ENCODE measurements at regions not wholly inside any gene's neighbourhood (a gene's known extent, or its start where the extent isn't known, plus 50 kb on each side); places are given as distances from the start of the nearest gene placed in this dataset.

DNA sequence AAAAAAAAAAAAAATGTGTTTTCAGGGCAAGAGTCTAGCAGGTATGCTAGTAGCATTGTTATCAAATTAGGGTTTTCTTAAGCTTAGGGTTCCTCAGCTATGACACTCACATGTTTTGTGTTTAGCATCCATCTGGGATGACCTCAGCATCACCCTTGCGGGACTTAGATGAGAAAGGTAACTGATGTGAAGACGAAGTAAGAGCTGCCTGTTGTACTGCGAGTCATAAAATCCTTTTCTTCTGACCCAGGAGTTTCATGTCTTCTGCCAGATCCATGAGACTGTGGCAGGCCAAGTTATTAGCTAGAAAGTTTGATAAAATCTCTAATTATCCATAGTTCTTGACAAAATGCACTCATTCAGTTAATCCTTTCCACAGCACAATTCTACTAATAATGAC, 1251.1 kb downstream of the AMY1C start:
- Histone ChIP-seq H3K9ac (ENCODE audit: low read length) (no peak overlapping the region), H3K9me3 (ENCODE audit: insufficient read depth, low read length) (no peaks in the 10 kb centered on the region), H3K36me3 (replicated peaks; ENCODE audit: low read depth, low read length) (no peaks in the 10 kb centered on the region), H3K4me3 (ENCODE audit: low read length) (no peak overlapping the region), H4K20me1 (ENCODE audit: insufficient read depth, low read length) (no peaks in the 10 kb centered on the region), H3K4me1 (ENCODE audit: low read length) (no peaks in the 10 kb centered on the region), H3K27me3 (ENCODE audit: low read depth, low read length) (no peaks in the 10 kb centered on the region), H2AFZ (ENCODE audit: low read depth, low read length) (no peak overlapping the region), H3K4me2 (ENCODE audit: low read length) (no peak overlapping the region), H3K79me2 (ENCODE audit: low read length) (no peaks in the 10 kb centered on the region), H3K27ac (ENCODE audit: low read length) (no peak overlapping the region)
- TF ChIP-seq EZH2phosphoT487 (IDR thresholded peaks at IDR 0.05; ENCODE audit: low read depth): no peak
- TF ChIP-seq, protein P1, sequence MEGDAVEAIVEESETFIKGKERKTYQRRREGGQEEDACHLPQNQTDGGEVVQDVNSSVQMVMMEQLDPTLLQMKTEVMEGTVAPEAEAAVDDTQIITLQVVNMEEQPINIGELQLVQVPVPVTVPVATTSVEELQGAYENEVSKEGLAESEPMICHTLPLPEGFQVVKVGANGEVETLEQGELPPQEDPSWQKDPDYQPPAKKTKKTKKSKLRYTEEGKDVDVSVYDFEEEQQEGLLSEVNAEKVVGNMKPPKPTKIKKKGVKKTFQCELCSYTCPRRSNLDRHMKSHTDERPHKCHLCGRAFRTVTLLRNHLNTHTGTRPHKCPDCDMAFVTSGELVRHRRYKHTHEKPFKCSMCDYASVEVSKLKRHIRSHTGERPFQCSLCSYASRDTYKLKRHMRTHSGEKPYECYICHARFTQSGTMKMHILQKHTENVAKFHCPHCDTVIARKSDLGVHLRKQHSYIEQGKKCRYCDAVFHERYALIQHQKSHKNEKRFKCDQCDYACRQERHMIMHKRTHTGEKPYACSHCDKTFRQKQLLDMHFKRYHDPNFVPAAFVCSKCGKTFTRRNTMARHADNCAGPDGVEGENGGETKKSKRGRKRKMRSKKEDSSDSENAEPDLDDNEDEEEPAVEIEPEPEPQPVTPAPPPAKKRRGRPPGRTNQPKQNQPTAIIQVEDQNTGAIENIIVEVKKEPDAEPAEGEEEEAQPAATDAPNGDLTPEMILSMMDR (IDR thresholded peaks at IDR 0.05; ENCODE audit: low read depth, low read length): no peak

GRCh38 chr1:105004515-105004914, 1254.8 kb downstream of the AMY1C start:
- Histone ChIP-seq H3K4me2 (ENCODE audit: low read length) (no peak overlapping the region), H3K79me2 (ENCODE audit: low read length) (no peaks in the 10 kb centered on the region), H3K27me3 (ENCODE audit: low read depth, low read length) (no peaks in the 10 kb centered on the region), H3K27ac (ENCODE audit: low read length) (no peak overlapping the region), H3K4me3 (ENCODE audit: low read length) (no peak overlapping the region), H3K4me1 (ENCODE audit: low read length) (no peaks in the 10 kb centered on the region), H4K20me1 (ENCODE audit: insufficient read depth, low read length) (no peaks in the 10 kb centered on the region), H2AFZ (ENCODE audit: low read depth, low read length) (no peak overlapping the region), H3K9me3 (ENCODE audit: insufficient read depth, low read length) (no peaks in the 10 kb centered on the region), H3K36me3 (replicated peaks; ENCODE audit: low read depth, low read length) (no peaks in the 10 kb centered on the region), H3K9ac (ENCODE audit: low read length) (no peak overlapping the region)
- TF ChIP-seq, protein P1 (IDR thresholded peaks at IDR 0.05; ENCODE audit: low read depth, low read length): no peak
- no peak for TF ChIP-seq EZH2phosphoT487 (IDR thresholded peaks at IDR 0.05; ENCODE audit: low read depth)

- no peaks in the 10 kb centered on the region for H3K36me3 ChIP-seq (replicated peaks; ENCODE audit: low read depth, low read length)
- H3K27me3 ChIP-seq (ENCODE audit: low read depth, low read length): no peaks in the 10 kb centered on the region
- H3K27ac ChIP-seq (ENCODE audit: low read length): no peak overlapping the region
- H3K4me3 ChIP-seq (ENCODE audit: low read length): no peak overlapping the region
- no peak overlapping the region for H3K4me2 ChIP-seq (ENCODE audit: low read length)
- H3K79me2 ChIP-seq (ENCODE audit: low read length): no peaks in the 10 kb centered on the region
- no peaks in the 10 kb centered on the region for H4K20me1 ChIP-seq (ENCODE audit: insufficient read depth, low read length)
- no peak overlapping the region for H2AFZ ChIP-seq (ENCODE audit: low read depth, low read length)
- H3K9me3 ChIP-seq (ENCODE audit: insufficient read depth, low read length): no peaks in the 10 kb centered on the region
- no peak overlapping the region for H3K9ac ChIP-seq (ENCODE audit: low read length)
- H3K4me1 ChIP-seq (ENCODE audit: low read length): no peaks in the 10 kb centered on the region
- TF ChIP-seq, protein P1 (IDR thresholded peaks at IDR 0.05; ENCODE audit: low read depth, low read length): no peak
- no peak for TF ChIP-seq EZH2phosphoT487 (IDR thresholded peaks at IDR 0.05; ENCODE audit: low read depth)
These were observed 1256.0 kb downstream of the AMY1C start for GRCh38 chr1:105005594-105006195.

DNA sequence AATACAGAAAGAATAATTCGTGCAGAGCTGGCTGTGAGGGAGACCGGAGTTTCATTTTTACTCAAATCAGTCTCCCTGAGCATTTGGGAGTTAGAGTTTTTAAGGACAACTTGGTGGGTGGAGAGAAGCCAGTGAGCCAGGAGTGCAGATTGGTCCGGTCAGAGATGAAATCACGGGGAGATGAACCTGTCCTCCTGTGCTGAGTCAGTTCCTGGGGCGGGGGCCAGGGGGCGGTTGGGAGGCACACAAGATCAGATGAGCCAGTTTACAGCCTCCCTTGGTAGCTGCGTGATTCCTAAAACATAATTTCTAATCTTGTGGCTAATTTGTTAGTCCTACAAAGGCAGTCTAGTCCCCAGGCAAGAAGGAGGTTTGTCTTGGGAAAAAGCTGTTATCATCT, 1267.9 kb downstream of the AMY1C start:
- no peaks in the 10 kb centered on the region for H4K20me1 ChIP-seq (ENCODE audit: insufficient read depth, low read length)
- no peak overlapping the region for H3K4me2 ChIP-seq (ENCODE audit: low read length)
- TF ChIP-seq EZH2phosphoT487 (IDR thresholded peaks at IDR 0.05; ENCODE audit: low read depth): no peak
- TF ChIP-seq, protein P1 (IDR thresholded peaks at IDR 0.05; ENCODE audit: low read depth, low read length): no peak
- no peak overlapping the region for H3K27ac ChIP-seq (ENCODE audit: low read length)
- H2AFZ ChIP-seq (ENCODE audit: low read depth, low read length): no peak overlapping the region
- H3K4me3 ChIP-seq (ENCODE audit: low read length): no peak overlapping the region
- no peak overlapping the region for H3K9ac ChIP-seq (ENCODE audit: low read length)
- no peaks in the 10 kb centered on the region for H3K79me2 ChIP-seq (ENCODE audit: low read length)
- no peaks in the 10 kb centered on the region for H3K27me3 ChIP-seq (ENCODE audit: low read depth, low read length)
- no peaks in the 10 kb centered on the region for H3K36me3 ChIP-seq (replicated peaks; ENCODE audit: low read depth, low read length)
- H3K4me1 ChIP-seq (ENCODE audit: low read length): no peaks in the 10 kb centered on the region
- H3K9me3 ChIP-seq (ENCODE audit: insufficient read depth, low read length): no peaks in the 10 kb centered on the region

Measured in OCI-LY3 (cell line).